ENCODE measurements at regions not wholly inside any gene's neighbourhood (a gene's known extent, or its start where the extent isn't known, plus 50 kb on each side); places are given as distances from the start of the nearest gene placed in this dataset.

DNA sequence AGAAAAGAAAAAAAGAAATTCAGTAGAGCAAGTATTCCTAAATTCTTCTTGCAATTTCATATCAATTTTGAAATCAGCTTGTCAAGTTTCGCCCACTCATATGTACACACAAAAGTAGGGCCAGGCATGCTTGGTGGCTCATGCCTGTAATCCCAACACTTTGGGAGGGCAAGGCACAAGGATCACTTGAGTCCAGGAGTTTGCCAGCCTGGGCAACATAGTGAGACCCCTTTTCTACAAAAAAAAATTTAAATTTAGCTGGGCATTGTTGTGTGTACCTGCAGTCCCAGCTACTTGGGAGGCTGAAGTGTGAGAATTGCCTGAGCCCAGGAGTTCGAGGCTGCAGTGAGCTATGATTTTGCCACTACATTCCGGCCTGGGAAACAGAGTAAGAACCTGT is 65.4 kb downstream of the MRPL32 start:
- no peaks in the 10 kb centered on the region for H3K27me3 ChIP-seq
- intact Hi-C loops (cut with DNase I): no loop called here
- H3K4me1 ChIP-seq: no peaks in the 10 kb centered on the region
- H3K4me3 ChIP-seq: no peak overlapping the region
- WGBS, 2 donors: 70 to 83% methylated on average over 3 of the region's 3 CpGs
- no peak for FAIRE-seq
- H3K36me3 ChIP-seq: no peaks in the 10 kb centered on the region
- no peak for DNase-seq
- H3K9me3 ChIP-seq: no peaks in the 10 kb centered on the region
- no peak overlapping the region for H3K27ac ChIP-seq
- no peak for TF ChIP-seq CTCF (IDR thresholded peaks at IDR 0.05)
- ATAC-seq: no peak

GRCh38 chr7:43004082-43004481 is 71.9 kb downstream of the MRPL32 start:
- H3K36me3 ChIP-seq: no peaks in the 10 kb centered on the region
- FAIRE-seq (no peak), DNase-seq (no peak), ATAC-seq (no peak)
- no peaks in the 10 kb centered on the region for H3K27me3 ChIP-seq
- H3K9me3 ChIP-seq: no peaks in the 10 kb centered on the region
- no peak overlapping the region for H3K4me3 ChIP-seq
- no peak for TF ChIP-seq CTCF (IDR thresholded peaks at IDR 0.05)
- H3K4me1 ChIP-seq: no peaks in the 10 kb centered on the region
- no peak overlapping the region for H3K27ac ChIP-seq
- intact Hi-C loops (cut with DNase I): no loop called here

DNA sequence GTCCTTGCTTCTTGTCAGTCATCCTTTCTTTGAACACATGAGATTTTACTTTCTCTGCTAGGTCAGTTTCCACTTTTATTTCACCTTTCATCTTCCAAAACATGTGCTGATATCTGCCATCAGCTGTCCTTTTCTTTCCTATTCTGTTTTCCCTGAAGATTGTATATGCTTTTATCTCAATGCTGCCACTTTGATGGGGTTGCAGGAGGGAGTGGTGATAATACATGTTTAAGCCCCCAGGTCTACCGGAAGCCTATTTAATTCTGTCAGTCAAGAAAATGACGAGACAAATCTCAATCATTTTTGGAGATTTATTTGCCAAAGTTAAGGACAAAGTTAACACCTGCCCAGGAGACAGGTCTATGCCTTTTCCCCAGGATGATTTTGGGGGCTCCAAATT is 73.8 kb downstream of the MRPL32 start:
- no peaks in the 10 kb centered on the region for H3K27me3 ChIP-seq
- no peak for DNase-seq
- no peak overlapping the region for H3K27ac ChIP-seq
- TF ChIP-seq CTCF (IDR thresholded peaks at IDR 0.05): no peak
- no peaks in the 10 kb centered on the region for H3K4me1 ChIP-seq
- no peaks in the 10 kb centered on the region for H3K36me3 ChIP-seq
- WGBS, 2 donors: 34 to 46% methylated on average over 2 of the region's 2 CpGs
- FAIRE-seq: no peak
- H3K4me3 ChIP-seq: no peak overlapping the region
- intact Hi-C loops (cut with DNase I): no loop called here
- H3K9me3 ChIP-seq: no peaks in the 10 kb centered on the region
- no peak for ATAC-seq

GRCh38 chr7:43010061-43010460 is 77.9 kb downstream of the MRPL32 start:
- Histone ChIP-seq H3K4me3 (no peak overlapping the region), H3K27me3 (no peaks in the 10 kb centered on the region), H3K27ac (no peak overlapping the region), H3K36me3 (no peaks in the 10 kb centered on the region), H3K9me3 (no peaks in the 10 kb centered on the region), H3K4me1 (no peaks in the 10 kb centered on the region)
- ATAC-seq: no peak
- DNase-seq: no peak
- TF ChIP-seq CTCF (IDR thresholded peaks at IDR 0.05): no peak
- 81 to 93% methylated on average over 1 of the region's 1 CpG for WGBS, 2 donors
- intact Hi-C loops (cut with DNase I): no loop called here
- no peak for FAIRE-seq

- ATAC-seq (no peak), FAIRE-seq (no peak), DNase-seq (no peak)
- H3K4me3 ChIP-seq: no peak overlapping the region
- intact Hi-C loops (cut with DNase I): no loop called here
- TF ChIP-seq CTCF (IDR thresholded peaks at IDR 0.05): no peak
- H3K36me3 ChIP-seq: no peaks in the 10 kb centered on the region
- no peaks in the 10 kb centered on the region for H3K27me3 ChIP-seq
- 66 to 69% methylated on average over 2 of the region's 2 CpGs for WGBS, 2 donors
- no peaks in the 10 kb centered on the region for H3K9me3 ChIP-seq
- no peak overlapping the region for H3K27ac ChIP-seq
- no peaks in the 10 kb centered on the region for H3K4me1 ChIP-seq
Observed at GRCh38 chr7:43011879-43012278, 79.7 kb downstream of the MRPL32 start.
